Glutamatergic neuron (in vitro differentiated cells): ENCODE measurements at regions not wholly inside any gene's neighbourhood (a gene's known extent, or its start where the extent isn't known, plus 50 kb on each side); places are given as distances from the start of the nearest gene placed in this dataset.

Source experiments
- DNase-seq: peaks from one replicate; pipeline ENCODE4 v3.0.0; 2022
- H3K27ac Mint-ChIP-seq: one replicate; pipeline ENCODE4 v1.8.0; 2020; ENCODE audit warnings: mild to moderate bottlenecking, mixed read lengths, inconsistent platforms; ENCODE audit not compliant: unreplicated experiment
- H3K27me3 Mint-ChIP-seq: one replicate; pipeline ENCODE4 v1.8.0; 2020; ENCODE audit warnings: mild to moderate bottlenecking, moderate library complexity, mixed read lengths, inconsistent platforms; ENCODE audit not compliant: unreplicated experiment
- H3K36me3 Mint-ChIP-seq: one replicate; pipeline ENCODE4 v1.8.0; 2020; ENCODE audit warnings: mild to moderate bottlenecking, mixed read lengths, inconsistent platforms; ENCODE audit not compliant: unreplicated experiment
- H3K4me1 Mint-ChIP-seq: one replicate; pipeline ENCODE4 v1.8.0; 2020; ENCODE audit warnings: mild to moderate bottlenecking, low read depth, mixed read lengths, inconsistent platforms; ENCODE audit not compliant: unreplicated experiment
- H3K4me3 Mint-ChIP-seq: one replicate; pipeline ENCODE4 v1.8.0; 2020; ENCODE audit warnings: mild to moderate bottlenecking, mixed read lengths, inconsistent platforms; ENCODE audit not compliant: unreplicated experiment
- H3K9me3 Mint-ChIP-seq: one replicate; pipeline ENCODE4 v1.8.0; 2020; ENCODE audit warnings: mild to moderate bottlenecking, moderate library complexity, mixed read lengths, inconsistent platforms; ENCODE audit not compliant: unreplicated experiment
- CTCF ChIP-seq: fragments of 200-600 bp; sonication (generic); IDR thresholded peaks from one replicate; pipeline ENCODE4 v1.5.0; 2021; ENCODE audit not compliant: partially characterized antibody, unreplicated experiment

- no peak for DNase-seq
- Mint-ChIP-seq H3K9me3 (peaks cover 8% of the 10 kb centered on the region), H3K4me3 (no peak overlapping the region), H3K27ac (no peak overlapping the region), H3K4me1 (no peaks in the 10 kb centered on the region), H3K36me3 (peaks cover 8% of the 10 kb centered on the region), H3K27me3 (peaks cover 6% of the 10 kb centered on the region)
- no peak for TF ChIP-seq CTCF
These were observed 201.7 kb upstream of the AJAP1 start for GRCh38 chr1:4452701-4453100.

GRCh38 chr1:4460052-4460451 lies 194.4 kb upstream of the AJAP1 start:
- Mint-ChIP-seq H3K27me3 (peaks cover 8% of the 10 kb centered on the region), H3K4me1 (no peaks in the 10 kb centered on the region), H3K9me3 (peaks cover 17% of the 10 kb centered on the region), H3K4me3 (no peak overlapping the region), H3K27ac (no peak overlapping the region), H3K36me3 (peaks cover 6% of the 10 kb centered on the region)
- DNase-seq = no peak
- TF ChIP-seq CTCF = no peak

GRCh38 chr1:4460651-4461050 lies 193.8 kb upstream of the AJAP1 start:
- no peak for DNase-seq
- peaks cover 6% of the 10 kb centered on the region for H3K36me3 Mint-ChIP-seq
- no peak overlapping the region for H3K4me3 Mint-ChIP-seq
- no peak for TF ChIP-seq CTCF
- peaks cover 19% of the 10 kb centered on the region for H3K9me3 Mint-ChIP-seq
- H3K27me3 Mint-ChIP-seq = peaks cover 5% of the 10 kb centered on the region
- H3K4me1 Mint-ChIP-seq = no peaks in the 10 kb centered on the region
- no peak overlapping the region for H3K27ac Mint-ChIP-seq

- no peak overlapping the region for H3K4me3 Mint-ChIP-seq
- no peak for DNase-seq
- peaks cover 5% of the 10 kb centered on the region for H3K27me3 Mint-ChIP-seq
- TF ChIP-seq CTCF = no peak
- H3K27ac Mint-ChIP-seq = no peak overlapping the region
- H3K4me1 Mint-ChIP-seq = no peaks in the 10 kb centered on the region
- peaks cover 6% of the 10 kb centered on the region for H3K36me3 Mint-ChIP-seq
- H3K9me3 Mint-ChIP-seq = peaks cover 20% of the 10 kb centered on the region
These were observed 192.6 kb upstream of the AJAP1 start for GRCh38 chr1:4461726-4462290.

- TF ChIP-seq CTCF = no peak
- Mint-ChIP-seq H3K4me3 (no peak overlapping the region), H3K27me3 (peaks cover 5% of the 10 kb centered on the region), H3K27ac (no peak overlapping the region), H3K4me1 (no peaks in the 10 kb centered on the region), H3K9me3 (peaks cover 20% of the 10 kb centered on the region), H3K36me3 (peaks cover 6% of the 10 kb centered on the region)
- DNase-seq = no peak
These were observed 191.5 kb upstream of the AJAP1 start for GRCh38 chr1:4462831-4463484.
